ENCODE measurements at regions not wholly inside any gene's neighbourhood (a gene's known extent, or its start where the extent isn't known, plus 50 kb on each side); places are given as distances from the start of the nearest gene placed in this dataset.

- no peak for TF ChIP-seq EZH2 (IDR thresholded peaks at IDR 0.05; ENCODE audit: borderline replicate concordance, low read depth, low read length, severe bottlenecking)
- no peak for TF ChIP-seq CTCF (IDR thresholded peaks at IDR 0.05; ENCODE audit: borderline replicate concordance, extremely low read depth, low read length, poor library complexity, severe bottlenecking)
These were observed 86.1 kb upstream of the BZW1 start for GRCh38 chr2:200725596-200725995.

All from DND-41 (cell line).